HG03045 (cell line): ENCODE measurements at regions not wholly inside any gene's neighbourhood (a gene's known extent, or its start where the extent isn't known, plus 50 kb on each side); places are given as distances from the start of the nearest gene placed in this dataset.

Experiments used
- ATAC-seq: cut with Tn5 transposase; IDR thresholded peaks from one replicate; pipeline ENCODE4 v1.9.1; 2021; ENCODE audit warnings: mild to moderate bottlenecking, moderate library complexity; ENCODE audit not compliant: unreplicated experiment

- ATAC-seq = no peak
Measured at GRCh38 chr7:12741951-12742575, 54.6 kb downstream of the ARL4A start.

GRCh38 chr7:12746211-12746610 is 58.8 kb downstream of the ARL4A start:
- no peak for ATAC-seq

- ATAC-seq = no peak
Measured at GRCh38 chr7:12747687-12748306, 60.4 kb downstream of the ARL4A start.

- no peak for ATAC-seq
Measured at GRCh38 chr7:12749069-12749468, 61.6 kb downstream of the ARL4A start.

DNA sequence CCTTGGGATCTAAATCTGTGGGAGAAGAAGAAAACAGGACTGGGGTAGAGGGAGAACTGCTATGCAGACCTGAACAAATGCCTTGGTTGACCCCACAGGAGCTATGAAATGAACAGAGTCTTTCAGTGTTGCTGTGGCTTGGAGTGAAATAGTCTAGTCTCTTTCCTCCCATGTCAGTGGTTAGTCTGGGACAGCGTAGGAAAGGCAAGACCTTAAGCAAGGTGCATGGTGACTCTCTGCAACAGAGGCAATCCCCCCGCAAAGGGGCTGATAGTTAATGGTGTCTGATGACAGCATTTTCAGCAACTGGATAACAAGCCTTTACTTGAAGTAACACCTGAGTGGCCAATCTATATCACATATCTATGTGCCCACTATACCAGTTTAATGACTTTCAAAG is 62.3 kb downstream of the ARL4A start:
- ATAC-seq = no peak

DNA sequence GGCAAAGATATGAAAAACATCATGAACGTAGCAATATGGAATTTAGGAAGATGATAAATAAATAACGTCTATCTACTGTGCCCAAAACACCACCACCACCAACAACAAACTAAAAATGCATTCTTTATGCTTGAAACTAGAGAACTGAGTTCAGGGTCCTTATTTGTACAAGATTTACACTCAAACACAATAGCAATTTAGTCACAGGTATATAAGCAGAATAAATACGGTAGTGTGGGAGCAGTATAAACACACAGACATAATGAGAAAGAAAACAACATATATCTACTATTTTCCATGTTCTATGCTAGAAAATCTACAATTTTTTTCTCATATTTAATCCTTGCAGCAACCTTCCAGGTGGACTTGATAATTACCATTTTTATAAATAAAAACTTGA is 64.3 kb downstream of the ARL4A start:
- ATAC-seq = no peak

- ATAC-seq = no peak
Measured at GRCh38 chr7:12754179-12754578, 66.7 kb downstream of the ARL4A start.

- no peak for ATAC-seq
Measured at GRCh38 chr7:12756821-12757220, 69.4 kb downstream of the ARL4A start.

GRCh38 chr7:12757443-12757842 is 70.0 kb downstream of the ARL4A start:
- ATAC-seq = no peak

- ATAC-seq = no peak
Measured at GRCh38 chr7:12759151-12759550, 71.7 kb downstream of the ARL4A start.

- ATAC-seq = no peak
Measured at GRCh38 chr7:12761111-12761510, 73.7 kb downstream of the ARL4A start.

DNA sequence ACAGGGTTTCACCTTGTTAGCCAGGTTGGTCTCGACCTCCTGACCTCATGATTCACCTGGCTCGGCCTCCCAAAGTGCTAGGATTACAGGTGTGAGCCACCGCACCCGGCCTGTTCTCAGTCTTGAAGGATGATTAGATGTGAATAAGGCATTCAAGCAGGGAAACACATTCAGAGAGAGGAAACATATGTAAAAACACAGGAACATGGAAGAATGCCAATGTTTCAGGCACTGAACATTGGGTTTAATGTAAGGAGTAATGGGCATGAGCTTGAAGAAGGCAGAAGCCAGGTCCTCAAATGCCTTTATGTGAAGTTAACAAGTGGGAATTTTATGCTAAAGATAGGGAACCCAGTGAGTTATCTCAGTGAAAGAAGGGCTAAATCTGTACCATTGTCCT is 74.3 kb downstream of the ARL4A start:
- no peak for ATAC-seq

- ATAC-seq = no peak
Measured at GRCh38 chr7:12764458-12764891, 77.0 kb downstream of the ARL4A start.

GRCh38 chr7:12765431-12766100 is 78.1 kb downstream of the ARL4A start:
- no peak for ATAC-seq

DNA sequence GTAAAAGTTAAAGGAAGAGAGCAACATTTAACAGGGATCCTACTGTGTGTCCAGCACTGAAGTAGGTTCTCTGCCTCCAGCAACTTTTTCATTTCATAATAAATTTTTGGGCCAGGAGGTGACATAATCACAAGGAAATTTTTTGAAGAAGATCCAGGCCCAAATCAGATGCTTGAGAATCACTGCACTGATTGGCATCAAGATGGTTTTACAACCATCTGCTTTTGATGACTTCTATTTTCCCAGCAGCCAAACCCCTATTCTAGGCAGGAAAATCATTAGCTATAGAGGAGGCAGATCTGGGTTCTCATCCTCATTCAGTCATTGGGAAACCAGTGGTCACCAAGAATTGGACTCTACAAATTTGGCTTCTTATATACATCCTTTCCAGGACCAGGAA is 79.0 kb downstream of the ARL4A start:
- ATAC-seq = no peak

DNA sequence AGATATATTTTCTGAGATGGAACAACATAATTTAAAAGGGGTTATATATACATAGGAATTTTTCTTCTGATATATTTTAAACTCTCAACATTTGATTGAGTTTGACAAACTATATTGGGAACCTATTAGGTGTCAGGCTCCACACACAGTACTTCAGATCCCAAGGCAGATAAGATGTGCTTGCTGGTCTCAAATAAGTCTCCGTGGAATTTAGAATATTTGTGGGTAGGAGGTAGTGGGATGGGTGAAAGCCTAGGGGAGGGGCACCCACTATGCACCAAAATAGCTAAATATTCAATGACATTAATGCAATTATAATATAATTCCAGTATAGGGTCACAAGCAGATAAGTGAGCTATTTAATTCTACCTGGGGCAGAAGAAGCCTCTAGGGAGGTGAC is 81.5 kb downstream of the ARL4A start:
- no peak for ATAC-seq

DNA sequence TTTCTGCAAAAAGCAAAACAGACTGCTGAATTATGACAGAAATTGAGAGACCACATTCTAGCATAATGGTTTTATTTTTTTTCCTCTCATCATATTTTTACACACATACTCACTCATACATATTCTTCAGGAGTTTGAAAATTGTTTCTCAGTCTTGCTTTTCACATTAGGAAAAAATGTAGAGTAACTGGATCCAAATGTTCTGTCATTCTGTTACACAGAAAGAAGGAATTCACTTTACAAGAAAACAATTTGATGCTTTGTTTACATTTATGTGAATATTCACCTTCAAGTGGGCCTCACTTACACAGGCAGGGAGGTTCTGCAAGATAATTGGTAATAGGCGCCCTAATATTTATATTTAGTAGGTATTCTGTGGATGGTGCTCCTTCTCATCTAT is 82.0 kb downstream of the ARL4A start:
- no peak for ATAC-seq

DNA sequence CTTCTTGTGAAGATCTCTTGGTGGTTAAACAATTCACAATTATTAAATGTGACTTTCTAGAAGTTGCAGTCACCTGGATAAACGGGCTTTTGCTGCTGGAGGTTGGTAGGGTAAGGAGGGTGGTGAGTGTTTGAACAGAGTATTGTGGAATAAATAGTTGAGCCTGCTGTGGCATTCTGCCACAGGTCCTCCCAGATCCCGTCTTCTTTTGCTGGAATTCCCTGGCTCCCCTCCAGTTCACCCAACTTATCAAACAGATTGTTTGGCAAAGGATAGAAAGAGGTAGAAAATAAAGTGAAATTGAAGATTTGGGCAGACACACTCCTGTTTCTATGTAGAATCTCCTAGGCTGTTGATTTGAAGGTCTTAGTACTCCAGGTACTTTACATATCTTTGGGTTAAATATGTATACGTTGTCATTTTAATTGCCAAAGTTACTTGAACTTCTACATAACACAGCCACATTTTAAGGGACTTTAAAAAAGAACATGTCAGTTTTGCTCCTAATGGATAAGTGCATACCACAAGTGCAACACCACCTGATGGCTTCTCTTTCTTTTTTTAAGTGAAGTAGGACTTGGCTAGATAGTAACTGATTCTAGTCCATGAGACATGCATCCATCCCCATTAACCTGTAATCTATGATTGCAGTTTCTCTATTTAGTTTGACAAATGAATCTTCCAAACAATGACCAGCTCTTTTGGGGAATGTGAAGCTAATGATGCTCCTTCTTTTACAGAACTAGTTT is 83.0 kb downstream of the ARL4A start:
- ATAC-seq = no peak

- no peak for ATAC-seq
Measured at GRCh38 chr7:12771378-12771877, 84.0 kb downstream of the ARL4A start.

- ATAC-seq = no peak
Measured at GRCh38 chr7:12772768-12773167, 85.3 kb downstream of the ARL4A start.

- ATAC-seq = no peak
Measured at GRCh38 chr7:12777257-12777656, 89.8 kb downstream of the ARL4A start.

DNA sequence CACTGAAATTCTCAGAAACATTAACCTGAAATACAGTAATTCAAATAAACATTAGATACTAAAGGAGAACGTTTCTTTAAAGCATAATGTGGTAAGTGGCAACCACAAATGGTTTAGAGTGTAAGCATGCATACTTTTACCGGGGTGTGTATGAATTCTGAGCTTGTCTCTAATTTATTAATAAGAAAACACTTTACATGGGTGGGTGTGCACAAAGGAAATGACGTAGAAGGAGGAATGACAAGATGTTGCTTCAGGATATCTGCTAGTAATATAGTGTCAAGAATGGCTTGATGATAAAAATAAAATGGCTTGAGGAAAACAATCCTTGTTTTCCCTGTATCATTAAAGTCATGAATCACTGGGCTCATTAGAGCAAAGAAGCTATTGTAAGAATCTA is 92.5 kb downstream of the ARL4A start:
- no peak for ATAC-seq
